ENCODE measurements at regions not wholly inside any gene's neighbourhood (a gene's known extent, or its start where the extent isn't known, plus 50 kb on each side); places are given as distances from the start of the nearest gene placed in this dataset.
"Not testable (repeated sequence)": the region's sequence is repeated elsewhere in the genome, so short reads cannot be mapped to it uniquely, and the experiment has no call there.

DNA sequence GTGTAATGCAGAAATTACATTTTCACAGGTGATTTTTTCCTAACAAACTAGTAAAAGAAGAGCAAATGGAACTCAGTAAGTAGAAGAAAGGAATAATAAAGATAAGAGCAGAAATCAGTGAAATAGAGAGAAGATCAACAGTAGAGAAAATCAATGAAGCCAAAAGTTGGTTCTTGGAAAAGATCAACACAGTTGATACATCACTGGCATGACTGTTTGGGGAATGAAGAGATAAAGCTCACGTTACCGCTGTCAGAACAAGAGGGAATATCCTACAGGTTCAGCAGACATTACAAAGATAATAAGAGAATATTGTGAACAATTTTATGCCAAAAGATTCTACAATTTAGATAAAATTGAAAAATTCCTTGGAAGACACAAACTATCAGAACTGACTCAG is 146.4 kb downstream of the ACTR3B start:
- no peak for DNase-seq

DNA sequence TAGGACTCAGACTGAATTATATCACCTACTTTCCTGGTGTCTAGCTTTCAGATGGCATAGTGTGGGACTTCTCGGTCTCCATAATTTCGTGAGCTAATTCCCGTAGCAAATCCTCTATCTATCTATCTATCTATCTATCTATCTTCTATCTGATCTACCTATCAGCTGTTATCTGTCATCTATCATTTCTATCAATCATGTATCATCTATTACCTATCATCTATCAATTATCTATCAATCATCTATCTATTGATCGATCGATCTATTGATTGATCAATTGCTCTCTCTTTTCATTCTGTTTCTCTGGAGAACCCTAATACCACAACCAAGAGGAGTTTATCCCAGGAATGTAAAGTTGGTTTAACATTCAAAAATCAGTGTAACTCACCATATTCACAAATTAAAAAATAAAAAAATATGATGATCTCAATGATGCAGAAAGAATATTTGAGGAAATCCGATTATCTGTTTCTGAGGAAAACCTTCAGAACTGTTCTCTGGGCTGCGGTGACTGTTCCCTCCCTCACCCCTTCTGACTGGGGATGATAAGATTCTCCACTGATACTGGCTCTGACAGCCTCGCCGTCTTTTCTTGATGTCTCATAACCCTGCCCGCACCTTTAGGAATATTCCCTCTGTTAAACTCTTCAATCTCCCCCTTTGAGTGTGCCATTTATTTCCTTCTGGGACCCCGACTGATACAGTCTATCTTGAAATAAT is 147.7 kb downstream of the ACTR3B start:
- DNase-seq, result no peak

DNA sequence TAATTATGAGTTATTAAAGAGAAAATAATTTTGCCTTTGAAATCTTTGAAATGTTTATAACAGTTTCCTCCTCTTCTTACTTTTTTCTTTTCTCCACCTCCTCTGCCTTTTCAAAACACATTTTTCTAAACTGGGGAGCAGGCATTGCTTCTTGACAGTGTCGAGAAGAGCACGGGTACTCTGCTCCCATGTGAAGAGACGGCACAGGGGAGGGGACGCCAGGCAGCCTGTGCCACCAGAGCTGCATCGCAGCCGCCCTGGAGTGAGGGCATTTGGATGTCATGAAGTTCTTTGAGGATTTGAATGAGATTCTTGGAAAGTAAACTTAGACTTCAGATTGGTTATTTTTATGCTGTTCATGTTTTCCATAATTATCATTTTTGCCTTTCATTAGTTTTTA is 149.7 kb downstream of the ACTR3B start:
- DNase-seq, result no peak

DNA sequence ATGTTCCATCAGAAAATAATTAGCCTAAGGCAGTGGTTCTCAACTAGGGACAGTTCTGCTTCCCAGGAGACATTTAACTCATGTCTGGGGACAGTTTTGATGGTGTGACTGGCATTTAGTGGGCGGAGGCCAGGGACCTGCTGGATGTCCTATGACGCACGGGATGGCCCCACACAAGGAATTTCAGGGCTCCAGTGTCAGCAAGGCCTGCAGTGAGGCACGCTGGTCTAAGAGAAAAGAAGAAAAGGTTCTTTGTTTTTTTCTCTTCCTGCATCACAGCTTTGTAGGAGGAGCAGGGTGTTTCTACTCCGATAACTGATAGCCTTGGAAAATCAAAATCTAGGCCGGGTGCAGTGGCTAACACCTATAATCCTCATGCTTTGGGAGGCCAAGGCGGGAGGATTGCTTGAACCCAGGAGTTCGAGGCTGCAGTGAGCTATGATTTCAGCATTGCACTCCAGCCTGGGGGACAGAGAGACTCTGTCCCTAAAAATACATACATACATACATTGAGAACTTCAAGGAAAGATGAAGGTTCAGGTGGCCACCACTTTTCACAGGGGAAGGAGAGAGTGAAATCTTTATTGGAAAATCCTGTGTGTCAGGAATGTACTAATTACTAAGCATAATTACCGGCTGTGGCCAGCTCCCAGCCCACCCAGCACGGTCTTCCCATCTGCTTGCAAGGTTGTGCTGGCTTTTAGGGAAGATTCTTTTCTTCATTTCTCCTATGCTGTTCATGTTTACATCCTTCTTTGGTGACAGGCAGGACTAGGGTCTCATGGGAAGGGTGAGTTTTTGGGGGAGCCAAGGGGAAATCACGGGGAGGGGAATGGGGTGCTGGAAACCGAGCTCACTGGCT is 150.4 kb downstream of the ACTR3B start:
- no peak for DNase-seq

DNA sequence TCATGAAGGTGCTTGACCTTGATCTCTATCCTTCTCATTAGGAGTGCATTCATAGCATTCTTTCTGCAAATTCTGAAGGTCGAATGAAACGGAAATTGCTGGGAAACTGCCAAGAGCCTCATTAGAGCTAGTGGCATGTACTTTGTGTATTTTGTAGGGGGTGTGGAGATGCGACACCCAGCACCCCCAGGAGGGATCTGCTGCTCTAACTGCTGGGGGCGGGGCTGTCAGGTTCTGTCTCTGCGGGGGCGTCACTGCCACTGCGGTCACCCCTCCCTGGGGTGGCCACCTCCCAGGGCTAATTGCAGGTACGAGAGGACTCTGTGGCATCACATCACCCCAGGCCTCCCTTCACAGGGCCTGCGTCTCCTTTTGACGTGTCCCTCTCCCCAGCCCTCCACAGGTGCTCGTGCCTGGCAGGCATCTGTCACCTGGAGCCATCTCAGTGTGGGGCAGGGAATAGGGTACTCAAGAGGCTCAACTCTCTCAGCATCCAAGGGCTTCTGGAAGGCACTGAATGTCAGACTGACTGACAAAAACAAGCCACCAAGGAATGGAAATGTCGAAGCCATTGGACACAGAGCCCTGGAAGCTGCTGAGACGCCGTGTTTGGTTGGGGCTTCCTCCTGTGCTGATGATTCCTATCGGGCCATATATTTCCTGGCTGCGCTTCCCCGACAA is 151.1 kb downstream of the ACTR3B start:
- DNase-seq, result peak; percentile 75

DNA sequence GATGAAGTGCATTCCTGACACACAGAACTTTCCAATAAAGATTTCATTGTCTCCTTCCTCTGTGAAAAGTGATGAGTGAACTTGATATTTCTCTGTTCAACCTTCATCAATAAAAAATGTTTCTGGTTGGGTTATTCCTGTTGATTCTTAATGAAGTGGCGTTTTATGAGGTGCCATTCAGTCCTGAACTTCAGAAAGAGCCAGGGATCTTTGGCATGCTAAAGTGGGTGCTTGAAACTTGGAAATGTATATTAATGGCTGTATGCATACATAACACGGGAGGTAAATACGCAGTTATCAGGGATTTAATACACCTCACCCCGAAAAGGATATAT is 151.6 kb downstream of the ACTR3B start:
- DNase-seq, result no peak

DNA sequence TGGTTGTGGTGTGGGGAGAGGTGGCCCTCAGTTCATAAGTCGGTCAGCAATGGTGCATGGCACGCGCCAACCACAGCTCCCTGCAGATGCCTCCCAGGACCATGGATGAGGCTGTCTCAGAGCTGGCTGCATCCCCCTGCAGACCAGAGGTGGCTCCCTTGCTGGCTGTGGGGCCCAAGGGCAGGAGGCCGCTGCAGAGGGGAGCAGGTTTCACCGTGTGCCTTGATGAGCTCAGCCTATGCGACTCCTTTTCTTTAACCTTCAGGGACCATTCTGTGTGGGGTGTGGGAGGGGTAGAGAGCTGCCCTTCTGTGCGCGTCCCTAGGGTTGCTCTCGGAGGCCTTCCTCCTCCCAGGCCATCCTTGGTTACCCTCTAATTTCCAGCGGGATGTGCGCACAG is 152.4 kb downstream of the ACTR3B start:
- DNase-seq, result no peak

DNA sequence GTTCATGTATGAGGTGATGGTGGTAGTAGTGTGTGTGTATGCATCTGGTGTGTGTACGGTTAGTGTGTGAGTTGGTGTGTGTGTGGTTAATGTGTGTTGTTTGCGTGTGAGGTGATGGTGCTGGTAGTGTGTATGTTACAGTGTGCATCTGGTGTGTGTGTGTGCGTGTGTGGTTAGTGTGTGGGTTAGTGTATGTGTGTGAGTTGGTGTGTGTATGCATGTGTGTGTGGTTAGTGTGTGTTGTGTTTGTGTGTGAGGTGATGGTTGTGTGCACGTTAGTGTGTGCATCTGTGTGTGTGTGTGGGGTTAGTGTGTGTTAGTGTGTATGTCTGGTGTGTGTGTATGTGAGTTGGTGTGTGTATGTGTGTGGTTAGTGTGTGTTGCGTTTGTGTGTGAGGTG is 153.0 kb downstream of the ACTR3B start:
- no peak for DNase-seq

DNA sequence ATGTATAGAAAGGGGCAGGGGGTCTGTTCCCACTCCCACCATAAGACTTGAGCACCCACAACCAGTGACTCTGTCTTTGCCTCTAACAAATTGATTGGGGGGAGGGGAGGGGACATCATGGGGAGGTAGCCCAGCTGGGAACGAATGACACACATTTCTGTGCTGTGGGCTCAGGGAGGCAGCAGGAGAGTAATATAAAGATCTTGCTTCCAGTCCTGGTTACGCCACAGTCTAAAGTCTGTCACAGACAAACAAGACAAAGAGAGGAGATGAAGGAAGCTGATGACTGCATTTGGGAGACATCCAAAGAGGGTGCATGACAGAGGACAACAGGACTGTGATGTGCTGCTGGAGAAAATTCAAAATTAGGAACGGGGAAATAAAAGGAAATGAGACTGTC is 153.9 kb downstream of the ACTR3B start:
- no peak for DNase-seq

DNA sequence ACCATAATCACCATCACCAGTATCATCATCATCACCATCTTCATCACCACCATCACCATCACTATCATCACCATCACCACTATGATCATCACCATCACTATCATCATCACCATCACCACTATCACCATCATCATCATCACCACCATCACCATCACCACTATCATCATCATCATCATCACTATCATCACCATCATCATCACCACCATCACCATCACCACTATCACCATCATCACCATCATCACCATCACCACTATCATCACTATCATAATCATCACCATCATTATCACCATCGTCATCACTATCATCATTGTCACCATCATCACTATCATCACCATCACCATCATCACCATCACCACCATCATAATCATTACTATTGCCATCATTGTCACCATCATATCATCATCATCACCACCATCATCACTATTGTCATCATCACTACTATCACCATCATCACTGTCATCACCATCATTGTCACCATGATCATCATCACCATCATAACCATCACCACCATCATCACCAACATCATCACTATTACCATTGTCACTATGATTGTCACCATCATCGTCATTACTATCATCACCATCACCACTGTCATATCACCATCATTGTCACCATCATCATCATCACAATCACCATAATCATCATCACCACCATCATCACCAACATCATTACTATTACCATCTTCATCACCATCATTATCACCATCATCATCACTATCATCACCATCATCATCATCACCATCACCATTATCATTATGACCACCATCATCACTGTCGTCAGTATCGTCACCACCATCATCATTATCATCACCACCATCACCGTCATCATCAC is 154.7 kb downstream of the ACTR3B start:
- DNase-seq, result no peak

DNA sequence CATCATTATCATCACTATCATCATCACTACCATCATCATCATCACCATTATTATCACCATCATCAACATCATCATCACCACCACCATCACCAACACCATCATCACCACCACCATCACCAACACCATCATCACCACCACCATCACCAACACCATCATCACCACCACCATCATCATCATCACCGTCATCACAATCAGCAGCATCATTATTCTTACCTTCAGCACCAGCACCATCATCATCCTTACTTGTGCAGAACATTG is 155.2 kb downstream of the ACTR3B start:
- not testable (repeated sequence) for DNase-seq

DNA sequence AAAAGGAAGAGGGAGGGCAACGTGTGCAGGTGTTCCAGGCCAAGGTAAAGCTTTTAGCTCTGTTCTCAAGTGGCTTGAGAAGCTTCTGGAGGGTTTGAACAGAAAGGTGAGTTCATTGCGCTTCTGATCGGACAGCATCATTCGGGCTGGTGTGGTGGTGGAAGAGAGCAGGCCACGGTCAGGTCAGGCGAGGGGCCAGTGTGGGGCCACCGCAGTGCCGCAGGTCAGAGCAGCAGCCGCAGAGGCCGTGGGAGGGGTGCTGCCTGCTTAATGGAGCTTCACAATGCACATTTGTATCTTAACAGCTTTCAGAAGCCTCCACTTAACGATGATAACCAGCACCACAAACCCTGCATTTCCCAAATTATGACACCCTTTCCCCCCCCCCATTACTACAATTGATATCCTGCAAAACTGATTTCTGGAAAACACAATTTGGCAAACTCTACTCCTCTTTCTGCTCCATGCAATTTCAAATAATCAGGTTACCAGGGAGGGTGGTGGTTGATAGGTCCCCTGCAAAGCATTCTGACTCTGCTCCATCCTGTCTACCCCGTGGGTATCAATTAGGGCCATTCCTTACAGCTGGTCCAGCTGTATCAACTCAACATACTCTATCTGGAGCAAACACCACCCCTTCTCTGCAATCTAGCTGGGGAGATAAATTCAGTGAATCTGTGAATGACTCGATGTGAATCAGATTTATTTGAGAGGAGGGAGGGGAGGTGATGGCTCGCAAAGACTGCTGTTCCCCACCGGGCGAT is 162.9 kb downstream of the ACTR3B start:
- DNase-seq, result no peak

DNA sequence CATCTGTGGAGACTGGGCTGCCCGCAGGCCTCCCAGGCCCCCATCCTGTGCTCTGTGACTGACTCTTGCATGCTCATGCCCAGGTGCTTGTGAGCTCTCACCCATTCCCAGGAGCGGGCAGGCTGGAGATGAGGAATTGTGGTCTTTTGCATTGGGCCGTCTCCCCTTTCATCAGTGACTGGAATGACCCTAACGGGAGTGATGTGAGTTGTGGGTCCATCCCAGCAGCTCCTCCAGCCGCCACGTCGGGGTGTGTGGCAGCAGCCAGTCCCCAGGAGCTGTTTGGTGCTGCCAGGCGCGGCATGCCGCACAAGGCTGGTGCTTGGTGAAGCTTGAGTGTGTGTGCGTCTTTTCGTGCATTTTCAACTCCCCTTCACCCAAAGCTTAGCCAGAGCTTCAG is 164.2 kb downstream of the ACTR3B start:
- DNase-seq, result no peak

DNA sequence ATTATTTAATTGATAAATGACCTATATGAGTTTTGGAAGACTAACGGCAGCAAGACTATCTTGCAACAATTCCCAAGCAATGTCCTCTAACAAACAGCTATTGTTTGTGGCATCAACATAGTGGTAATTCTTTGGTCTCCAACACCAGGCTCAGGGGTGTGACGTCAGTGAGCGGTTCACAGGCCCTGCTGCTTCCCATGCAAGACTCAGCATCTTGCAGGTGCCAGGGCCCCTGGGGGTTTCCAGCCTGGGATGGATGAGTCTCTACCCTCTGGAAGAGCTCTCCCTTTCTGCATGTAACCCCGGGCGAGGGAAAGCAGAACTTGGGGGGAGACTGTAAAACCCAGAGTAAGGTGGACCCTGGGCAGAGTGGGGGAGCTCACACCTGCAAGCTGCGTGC is 164.7 kb downstream of the ACTR3B start:
- no peak for DNase-seq

DNA sequence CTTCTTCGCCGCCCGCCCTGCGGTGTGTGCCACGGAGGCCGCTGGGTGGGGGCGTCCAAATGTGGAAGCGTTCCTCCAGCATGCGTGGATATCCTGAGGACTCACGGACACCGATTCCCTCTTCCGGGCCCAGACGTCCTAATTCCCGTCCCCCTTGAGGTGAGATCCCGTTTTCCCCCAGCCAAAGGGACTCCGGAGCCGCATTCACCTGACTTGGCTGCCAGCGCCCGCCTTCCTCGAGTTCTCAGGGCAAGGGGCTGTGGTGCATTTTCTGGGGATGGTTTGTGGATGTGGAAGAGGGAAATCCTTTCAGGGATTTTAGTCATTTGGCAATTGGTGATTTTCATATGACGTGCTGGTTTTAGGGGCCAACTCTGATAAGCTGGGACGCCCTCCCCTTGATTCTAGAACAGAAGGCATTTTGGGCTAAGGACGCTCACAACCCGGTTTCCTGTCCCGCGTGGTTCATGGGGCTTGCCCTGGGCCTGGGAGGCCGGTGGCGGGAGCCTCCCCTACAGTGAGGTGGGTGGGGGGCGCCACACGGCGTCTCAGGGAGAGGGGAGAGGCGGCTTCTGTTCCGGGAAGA is 165.4 kb downstream of the ACTR3B start:
- no peak for DNase-seq

DNA sequence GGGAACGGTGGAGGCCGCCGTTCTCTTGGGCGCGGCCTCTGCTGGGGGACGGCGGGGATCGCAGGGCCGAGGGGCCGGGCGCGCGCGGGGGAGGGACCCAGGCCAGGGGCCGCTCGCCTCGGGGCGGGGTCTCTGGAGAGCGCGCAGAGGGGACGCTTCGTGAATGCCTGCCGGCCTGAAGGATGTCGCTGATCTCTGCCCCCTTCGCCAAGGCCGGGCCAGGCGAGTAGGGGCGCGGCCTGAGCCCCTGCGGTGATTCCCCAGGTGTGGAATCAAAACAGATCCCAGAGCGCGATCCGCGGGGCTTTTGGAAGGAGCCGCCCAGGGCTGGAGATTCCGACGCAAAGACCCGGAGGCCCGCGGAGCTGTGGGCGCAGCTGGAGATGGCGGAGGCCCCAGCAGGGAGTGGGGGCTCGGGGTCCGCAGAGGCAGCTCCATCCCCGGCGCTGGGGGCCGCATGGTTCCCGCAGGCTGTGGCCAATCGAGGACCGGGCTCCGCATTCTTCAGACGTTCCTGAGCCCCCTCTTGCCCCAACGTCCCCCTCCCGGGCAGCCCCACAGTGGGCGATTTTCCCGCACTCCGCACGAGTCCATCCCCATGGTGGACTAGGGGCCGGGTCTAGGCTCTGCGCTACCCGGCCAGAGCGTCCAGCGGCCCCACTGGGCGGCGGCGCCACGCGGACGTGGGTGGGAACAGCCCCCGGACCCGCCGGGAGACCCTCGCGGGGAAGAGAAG is 166.0 kb downstream of the ACTR3B start:
- DNase-seq, result no peak

DNA sequence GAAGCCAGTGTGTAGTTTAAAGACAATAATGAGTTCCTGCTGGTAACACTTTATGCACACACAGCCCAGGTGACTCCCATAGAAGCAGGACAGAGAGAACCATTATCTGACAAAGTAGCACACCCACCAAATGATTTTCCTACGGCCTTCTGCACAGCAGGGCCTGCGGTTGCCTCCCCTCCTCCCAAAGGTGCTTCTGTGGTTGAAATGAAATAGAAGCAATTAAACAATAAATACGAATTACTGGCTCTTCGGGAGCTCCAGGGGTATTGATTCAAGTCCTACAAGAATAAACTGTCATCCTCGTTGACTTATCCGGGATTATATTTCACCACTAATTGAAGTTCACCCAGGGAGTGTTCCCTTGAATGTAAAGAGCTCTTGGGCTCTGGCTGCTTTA is 172.1 kb downstream of the ACTR3B start:
- DNase-seq, result peak; percentile 89

DNA sequence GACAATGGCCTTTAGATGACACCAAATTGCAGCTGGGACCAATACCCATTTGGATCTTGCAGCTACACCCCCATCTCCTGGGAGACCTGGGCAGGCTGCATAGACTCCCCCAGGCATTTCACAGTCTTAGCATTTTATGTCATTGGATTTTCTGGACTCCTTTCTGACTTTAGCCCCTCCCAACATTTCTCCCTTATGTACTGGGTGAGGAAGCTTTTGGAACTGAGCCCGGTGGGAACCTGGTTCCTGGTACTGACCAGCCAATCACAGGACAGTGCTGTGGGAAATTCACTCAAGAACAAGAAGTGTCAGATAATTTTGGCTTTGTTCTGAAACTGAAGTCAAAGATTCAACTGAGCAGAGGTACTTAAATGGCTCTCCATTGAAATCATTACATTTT is 177.7 kb downstream of the ACTR3B start:
- peak; percentile 21 for DNase-seq

DNA sequence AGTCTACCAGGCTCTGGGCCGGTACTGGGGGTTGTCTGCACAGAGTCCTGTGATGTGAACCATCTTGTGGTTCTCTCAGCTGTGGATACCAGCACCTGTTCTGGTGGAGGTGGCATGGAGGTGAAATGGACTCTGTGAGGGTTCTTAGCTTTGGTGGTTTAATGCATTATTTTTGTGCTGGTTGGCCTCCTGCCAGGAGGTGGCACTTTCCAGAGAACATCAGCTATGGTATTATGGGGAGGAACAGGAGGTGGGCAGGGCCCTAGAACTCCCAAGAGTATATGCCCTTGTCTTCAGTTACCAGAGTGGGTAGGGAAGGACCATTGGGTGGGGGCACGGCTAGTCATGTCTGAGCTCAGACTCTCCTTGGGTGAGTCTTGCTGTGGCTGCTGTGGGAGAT is 187.1 kb downstream of the ACTR3B start:
- DNase-seq, result not testable (repeated sequence)

DNA sequence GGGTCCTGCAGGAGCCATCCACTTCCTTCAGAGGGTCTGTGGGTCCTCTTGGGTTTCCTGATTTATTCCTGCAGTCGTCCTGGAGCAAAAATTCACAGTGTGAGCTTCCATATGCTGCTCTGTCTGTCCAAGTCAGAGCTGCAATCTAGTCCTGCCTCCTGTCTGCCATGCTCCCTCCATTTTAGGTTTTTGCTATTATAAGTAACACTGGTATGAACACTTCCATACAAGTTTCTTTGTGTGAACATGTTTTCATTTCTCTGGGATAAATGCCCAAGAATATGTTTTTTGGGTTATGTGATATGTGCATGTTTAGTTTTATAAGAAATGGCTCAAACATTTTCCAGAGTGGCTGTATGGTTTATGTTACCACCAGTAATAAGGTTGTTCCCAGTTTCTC is 188.1 kb downstream of the ACTR3B start:
- no peak for DNase-seq

DNA sequence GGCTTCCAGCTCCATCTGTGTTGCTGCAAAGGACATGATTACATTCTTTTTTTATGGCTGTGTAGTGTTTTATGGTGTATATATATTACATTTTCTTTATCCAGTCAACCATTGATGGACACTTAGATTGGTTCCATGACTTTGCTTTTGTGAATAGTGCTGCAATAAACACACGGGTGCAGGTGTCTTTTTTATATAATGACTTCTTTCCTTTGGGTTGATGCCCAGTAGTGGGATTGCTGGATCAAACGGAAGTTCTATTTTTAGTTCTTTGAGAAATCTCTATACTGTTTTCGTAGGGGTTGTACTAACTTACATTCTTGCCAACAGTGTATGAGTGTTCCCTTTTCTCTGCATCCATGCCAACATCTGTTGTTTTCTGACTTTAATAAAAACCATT is 189.7 kb downstream of the ACTR3B start:
- peak; percentile 70 for DNase-seq

DNA sequence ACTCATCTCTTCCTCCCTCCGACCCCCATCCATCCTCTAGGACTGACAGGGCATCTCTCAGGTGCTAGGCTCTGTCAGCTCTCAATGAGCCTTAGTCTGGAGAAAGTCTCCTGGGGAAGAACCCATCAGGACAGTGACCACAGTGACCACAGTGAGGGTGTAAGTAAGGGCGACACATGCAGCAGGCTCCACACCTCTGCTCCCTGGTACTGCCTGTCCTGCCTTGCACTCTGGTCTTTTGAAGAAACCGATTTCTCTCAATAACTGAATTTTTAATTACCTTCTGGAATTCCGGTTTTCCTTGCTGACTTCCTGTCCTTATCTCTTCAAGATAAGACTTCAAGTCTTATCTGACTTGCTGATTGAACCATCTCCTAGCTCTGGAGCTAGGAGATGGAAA is 190.2 kb downstream of the ACTR3B start:
- DNase-seq, result no peak

Data from DMS153 (cell line).